NCI-H146 treated with DMSO at 0.1 percent for 48 hours (cell line): ENCODE measurements at regions not wholly inside any gene's neighbourhood (a gene's known extent, or its start where the extent isn't known, plus 50 kb on each side); places are given as distances from the start of the nearest gene placed in this dataset.
A peak's percentile ranks its signal among the peaks of the same experiment; 100 is the strongest.

Source experiments
- DNase-seq: peaks from one replicate; lab custom pipeline; 2025; ENCODE audit not compliant: unreplicated experiment; lab: John Stamatoyannopoulos, UW

DNA sequence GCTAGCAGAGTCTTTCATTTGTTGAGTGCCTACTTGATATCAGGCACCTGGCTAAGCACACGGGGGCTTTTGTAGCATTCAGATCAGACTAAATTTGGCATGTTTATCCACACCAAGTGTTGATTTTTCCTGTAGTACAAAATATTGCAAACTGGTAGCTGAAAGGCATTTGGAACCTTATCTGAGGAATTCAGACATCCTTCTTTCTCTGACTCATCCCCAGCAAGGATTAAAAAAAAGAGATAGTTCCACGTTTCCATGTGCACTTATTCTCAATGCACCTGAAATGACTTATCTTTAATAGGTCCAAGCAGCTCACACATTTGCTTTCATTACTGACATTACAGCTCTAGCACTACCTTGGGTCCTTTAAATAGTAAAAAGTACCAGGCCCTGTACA lies 786.0 kb upstream of the GRM7 start:
- no peak for DNase-seq

DNA sequence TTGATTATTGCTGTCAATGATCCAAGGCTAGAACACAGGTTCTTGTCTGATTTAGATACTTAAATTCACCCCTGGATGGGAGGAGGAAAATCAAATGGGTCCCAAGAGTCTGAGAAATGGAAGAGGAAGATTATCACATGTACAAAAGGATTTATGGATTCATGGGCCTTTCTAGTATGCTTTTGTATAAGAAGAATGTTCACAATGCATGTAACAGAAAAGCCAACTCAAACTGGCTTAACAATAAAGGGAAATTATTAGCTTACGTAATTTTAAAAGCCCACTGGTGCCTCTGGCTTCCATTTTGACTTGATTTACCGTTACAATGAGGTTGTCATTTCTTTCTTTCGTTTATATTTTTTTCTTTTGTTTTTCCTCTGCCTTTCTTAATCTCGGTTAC lies 782.5 kb upstream of the GRM7 start:
- DNase-seq: no peak

DNA sequence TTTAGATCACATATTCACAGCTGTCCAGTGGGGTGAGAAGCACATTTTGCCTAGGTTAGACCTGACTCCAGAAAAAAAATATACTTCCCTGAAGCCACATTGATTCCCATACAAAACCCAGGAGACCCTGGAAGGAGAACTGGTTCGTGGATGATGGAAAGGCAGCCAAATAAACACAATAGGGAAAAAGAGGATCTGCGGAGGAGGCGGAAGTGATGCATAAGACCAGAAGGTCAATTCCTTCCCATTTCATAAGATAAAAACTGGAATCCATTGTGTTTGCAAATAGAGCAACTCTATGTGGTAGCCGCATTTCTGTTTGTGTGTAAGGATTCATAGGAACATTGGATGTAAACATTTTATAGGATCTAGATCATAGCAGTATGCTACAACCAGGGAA lies 781.9 kb upstream of the GRM7 start:
- DNase-seq: no peak

DNA sequence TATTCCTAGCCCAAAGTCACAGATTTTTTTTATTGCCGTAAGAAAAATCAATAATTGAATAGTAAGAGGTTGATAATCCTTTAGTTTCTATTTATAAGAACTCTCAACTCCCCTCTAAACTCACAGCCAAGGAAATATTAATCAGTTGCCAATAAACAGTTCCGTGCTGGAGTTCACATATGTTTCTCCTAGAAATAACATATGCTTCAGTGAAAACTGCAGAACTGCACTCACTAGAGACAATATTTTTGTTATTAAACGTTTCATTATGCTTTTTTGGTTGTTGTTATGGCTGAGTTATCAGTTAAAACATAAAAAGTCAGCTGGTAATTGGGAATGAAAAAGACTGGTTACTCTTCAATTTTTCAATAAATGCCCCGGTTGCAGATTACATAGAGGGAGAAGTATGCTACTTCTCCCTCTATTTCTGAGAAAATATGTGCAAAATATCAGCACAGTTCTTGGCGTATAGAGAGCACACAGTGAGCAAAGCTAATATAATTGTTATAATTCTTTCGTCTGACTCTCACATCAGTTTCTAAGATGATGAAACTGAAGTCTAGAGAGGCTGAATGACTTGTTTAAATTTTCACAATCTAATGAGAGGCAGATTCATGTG lies 781.2 kb upstream of the GRM7 start:
- DNase-seq: no peak

DNA sequence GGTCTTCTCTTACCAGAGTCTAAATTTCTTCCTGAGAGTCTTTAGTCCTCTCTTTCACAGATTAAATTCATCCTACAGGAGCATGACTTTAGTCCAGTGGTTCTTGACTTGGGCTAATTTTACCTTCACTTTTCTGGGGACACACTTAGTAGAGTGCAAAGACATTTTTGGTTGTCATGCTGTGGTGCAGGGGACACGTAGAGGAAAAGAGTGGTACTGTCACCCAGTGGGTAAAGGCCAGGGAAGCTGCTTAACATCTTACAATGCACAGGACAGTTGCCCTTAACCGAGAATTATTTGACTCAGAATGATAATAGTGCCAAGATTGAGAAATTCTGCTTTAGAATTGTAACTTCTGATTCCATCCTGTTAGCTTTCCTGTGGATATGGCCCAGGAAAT lies 772.5 kb upstream of the GRM7 start:
- no peak for DNase-seq

DNA sequence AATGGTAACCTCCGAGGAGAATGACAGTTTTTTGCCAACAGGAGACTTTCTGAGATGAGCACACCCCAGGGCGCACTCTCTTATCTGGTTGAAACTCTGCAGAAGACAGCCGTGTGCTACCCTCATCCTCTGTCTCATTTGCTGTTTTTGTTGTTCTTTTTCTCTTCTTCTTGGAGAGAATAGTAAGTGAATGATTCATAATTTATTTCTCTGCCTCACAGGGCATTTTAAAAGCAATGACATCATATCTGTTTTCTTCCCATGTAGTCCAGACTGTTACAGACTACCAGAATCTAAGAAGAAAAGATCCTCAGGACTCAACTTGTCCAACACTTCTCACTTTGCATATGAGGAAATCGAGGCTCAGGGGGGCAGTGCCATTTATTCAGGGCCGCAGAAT lies 771.1 kb upstream of the GRM7 start:
- DNase-seq: no peak

DNA sequence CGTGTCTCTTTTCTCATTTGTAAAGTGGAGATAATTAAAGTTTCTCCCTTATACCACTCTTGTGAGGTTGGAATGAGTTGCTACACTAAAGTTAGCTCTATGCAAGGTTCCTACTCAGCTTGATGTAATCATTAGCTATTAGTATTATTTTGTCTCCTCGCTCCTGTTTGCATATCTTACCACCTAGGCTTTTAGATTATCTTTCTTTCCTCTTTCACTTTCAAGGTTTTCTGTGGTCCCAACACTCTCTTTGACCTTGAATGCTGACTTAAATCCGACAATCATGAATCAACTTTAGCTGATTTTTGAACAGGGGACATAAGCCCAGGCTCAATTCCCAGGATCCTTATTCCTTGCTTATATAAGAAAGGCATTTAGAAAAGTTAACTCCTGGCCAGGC lies 769.7 kb upstream of the GRM7 start:
- no peak for DNase-seq

DNA sequence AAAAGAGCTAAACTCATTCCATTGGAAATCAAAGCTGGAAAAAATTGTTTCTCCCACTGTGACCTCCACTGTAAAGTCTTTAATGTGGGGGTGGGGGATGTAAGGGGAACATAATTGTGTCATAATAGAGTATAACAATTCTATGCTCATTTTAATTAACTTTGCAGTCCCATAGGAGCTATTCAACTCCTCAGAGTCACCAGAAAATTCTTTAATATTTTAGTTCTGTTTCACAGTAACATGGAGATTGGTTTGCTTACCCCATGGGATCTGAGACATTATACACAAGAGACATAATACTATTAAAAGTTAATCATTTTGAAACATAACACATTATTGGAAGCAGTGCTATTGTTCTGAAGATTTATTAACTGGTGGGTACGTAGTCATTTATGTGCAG lies 765.9 kb upstream of the GRM7 start:
- no peak for DNase-seq

DNA sequence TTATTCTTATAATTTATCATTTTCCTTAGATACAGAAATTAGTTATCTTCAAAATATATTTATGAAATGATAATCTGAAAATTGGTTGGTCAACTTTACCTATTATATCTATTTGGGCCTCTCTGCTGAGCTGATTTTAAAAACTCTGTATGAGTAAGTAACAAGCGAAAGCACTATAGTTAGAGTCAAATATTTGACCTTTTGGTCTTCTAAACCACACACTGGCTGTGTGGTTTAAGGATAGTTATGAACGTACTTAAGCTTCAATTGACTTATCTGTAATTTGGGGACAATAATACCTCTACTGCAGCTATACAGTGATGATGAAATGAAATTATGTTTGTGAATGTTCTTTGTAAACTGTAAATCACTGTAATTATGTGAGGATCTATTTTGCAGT lies 763.9 kb upstream of the GRM7 start:
- no peak for DNase-seq

DNA sequence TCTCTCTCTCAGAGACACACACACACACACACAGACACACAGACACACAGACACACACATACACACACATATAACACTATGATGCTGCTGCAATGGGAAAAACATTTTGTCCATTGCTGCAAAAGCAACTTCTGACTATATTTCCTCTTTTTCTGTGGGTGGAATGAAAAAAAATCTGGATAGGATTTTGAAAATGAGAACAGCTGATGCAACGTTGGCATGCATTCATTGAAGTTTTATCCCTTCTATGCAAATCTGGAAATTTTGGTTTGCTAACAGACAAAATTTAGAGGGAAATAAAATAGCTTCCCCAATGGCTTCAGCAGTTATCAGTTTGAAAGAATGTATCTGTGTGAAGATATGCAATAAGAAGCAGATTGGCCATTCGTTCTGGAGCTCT lies 763.4 kb upstream of the GRM7 start:
- no peak for DNase-seq

DNA sequence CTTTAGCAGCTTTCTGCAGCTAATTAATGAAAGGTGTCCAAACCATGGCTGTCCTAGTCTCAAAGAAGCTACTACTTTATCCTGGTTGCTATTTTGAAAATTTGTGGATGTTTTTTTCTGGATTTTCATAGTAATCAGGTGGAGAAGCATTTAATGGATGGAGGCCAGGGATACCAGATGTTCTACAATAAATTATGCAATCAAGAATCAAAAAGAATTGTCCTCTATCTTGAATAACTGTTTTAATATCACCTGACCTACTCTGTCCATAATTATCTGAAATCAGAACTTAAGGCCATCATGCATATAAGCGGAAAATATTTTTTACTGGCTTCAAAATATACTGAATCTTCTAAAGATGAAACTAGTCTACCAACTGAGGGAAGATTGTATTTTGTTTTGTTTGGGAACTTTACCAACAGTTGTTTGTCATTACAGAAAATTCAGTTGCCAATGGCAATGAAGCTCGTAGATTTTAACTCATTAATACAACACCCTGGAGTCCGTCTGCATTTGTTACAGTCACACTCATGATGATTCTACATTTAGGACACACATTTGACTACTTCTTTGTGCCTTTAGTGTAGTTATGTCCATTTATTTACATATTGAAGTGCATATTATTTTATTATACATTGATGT lies 762.3 kb upstream of the GRM7 start:
- DNase-seq: no peak

DNA sequence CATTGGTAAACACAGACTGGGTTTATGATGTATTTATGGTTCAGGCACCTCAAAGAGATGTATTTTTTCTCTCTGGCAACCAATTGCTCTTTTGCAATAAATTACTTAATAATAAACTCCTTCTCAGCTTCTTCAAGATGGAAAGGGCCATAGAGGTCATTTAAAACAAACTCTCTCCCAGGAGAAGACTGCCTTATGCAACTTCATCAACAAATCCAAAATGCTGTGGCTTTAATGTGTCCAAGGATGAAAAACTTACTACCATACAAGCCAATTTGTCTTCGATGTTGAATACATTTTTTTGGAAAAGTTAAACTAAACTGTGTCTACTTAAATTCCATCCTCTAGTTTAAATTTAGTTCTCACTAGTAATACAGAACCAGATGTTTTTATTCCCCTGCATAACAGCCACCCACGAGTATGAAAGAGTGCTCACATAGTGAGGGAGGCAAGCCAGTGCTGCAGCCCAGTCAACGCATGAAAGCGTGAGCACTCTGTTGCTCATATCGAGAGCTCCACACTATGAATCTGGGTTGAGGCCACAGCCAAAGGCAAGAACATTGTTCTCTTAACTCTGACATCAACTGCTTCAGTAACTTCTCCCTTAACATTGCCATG lies 761.3 kb upstream of the GRM7 start:
- no peak for DNase-seq

DNA sequence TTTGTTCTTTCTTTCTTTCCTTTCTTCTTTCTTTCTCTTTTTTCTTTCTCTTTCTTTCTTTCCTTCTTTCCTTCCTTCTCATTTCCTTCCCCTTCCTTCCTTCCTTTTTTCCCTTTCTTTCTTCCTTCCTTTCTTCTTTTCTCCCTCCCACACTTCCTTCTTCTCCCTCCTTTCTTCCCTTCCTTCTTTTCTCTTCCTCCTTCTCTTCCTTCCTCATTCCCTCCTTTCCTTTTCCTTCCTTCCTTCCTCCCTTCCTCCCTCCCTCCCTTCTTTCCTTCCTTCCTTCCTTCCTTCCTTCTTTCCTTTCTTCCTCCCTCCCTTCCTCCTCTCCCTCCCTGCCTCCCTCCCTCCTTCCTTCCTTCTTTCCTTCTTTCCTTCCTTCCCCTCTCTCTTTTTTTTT lies 755.7 kb upstream of the GRM7 start:
- no peak for DNase-seq

DNA sequence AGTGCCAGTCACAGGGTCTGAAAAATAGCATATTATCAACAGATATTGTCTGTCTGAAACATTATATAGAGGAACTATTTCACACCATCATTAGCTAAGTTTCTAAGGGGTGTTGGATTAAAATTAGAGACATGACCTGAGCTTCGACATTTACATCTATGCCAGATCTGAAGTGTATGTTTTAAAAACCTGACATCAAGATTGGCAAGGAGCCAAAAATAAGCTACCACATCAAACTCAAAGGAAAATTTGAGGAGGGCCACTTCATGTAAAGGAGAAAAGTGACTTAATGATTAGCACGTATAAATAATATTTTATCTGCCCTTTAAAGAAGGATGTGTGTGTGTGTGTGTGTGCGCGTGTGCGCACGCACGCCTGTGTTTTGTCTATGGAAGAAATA lies 752.0 kb upstream of the GRM7 start:
- no peak for DNase-seq

DNA sequence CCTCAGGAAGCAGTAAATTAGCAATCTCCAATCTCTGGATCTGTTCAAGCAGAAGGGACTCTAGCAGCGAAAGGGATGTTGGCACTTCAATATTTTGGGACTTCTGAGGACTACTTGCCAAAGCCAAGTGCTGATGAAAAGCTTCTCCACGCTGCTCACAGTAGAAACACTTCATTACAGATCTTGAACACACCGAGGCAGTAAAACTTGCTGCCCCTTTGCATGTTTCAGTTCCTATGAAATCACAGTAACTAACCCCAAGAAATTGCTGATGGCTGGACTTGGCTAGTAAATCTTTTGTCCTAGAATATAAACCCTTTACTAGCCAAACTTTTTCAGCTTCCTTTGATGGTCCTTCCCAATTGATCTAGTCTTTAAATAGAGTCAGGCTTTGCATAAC lies 750.5 kb upstream of the GRM7 start:
- no peak for DNase-seq

DNA sequence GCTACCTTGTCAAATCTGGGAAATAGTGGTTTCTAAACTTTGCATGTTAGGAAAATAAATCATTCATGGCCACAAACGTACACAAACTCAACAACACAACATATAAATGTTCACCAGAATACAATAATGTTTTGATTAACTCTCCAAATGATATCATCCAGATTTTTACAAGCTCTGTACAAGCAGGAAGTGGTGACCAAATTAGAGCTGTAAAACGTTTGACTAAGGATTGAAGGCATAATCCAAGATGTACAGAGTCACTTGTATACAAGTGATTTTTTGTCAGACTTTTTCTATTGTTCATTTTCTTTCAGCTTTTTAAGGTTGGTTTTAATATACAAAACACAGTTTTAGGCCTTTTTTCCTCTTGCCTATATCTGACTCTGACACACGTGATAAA lies 748.4 kb upstream of the GRM7 start:
- no peak for DNase-seq

DNA sequence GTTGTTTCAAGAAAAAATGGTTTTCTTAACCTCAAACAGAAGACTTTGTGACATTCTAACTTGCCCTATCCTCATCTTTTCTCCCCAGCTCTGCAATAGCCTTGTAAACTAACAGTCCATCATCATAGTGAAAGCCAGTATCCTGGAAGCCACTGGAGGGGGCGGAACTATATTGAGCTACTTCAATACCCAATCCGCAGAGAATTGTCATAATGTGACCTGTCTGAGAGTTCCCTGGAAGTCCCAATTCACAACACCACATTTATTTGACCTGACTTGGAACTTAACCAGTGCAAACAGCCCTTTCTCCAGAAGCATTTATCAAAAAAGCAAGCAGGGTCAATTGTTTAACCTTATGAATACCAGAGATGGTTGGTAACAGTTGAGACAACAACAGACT lies 747.6 kb upstream of the GRM7 start:
- DNase-seq: no peak

DNA sequence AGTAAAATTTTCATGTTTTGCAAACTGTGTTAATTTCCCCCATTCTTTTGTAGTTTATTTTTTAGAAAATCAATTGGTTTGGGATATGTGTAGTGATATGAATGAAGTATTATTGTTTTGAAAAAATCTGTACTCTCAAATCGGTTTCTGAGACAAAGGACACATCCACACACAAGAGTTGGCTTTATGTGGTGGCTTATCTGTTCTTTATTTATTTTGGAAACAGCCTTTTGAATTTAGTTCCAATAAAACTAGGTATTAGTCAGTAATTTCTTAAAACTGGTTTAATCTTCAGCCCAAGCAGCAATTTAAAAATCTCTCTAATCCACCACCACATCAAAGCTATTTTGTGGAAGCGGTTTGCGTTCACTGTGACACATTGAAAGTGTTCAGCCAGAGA lies 741.5 kb upstream of the GRM7 start:
- DNase-seq: no peak

DNA sequence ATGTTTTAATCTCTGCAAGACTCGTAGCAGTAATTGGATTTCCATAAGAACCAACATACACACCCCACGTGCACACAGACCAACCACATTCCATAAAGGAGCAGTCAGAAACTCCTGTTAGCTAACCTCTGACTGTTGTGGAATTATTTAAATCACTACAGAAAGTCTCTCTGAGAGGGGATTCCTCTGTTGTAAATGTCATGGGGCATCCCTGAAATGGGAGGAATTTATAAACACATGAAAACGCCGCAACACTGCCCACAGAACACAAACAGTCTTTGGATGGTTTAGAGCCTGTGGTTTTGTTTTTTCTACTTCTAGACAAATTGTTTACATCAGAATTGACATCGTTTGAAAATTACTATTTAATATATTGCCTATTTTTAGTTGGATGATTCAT lies 740.1 kb upstream of the GRM7 start:
- DNase-seq: no peak

DNA sequence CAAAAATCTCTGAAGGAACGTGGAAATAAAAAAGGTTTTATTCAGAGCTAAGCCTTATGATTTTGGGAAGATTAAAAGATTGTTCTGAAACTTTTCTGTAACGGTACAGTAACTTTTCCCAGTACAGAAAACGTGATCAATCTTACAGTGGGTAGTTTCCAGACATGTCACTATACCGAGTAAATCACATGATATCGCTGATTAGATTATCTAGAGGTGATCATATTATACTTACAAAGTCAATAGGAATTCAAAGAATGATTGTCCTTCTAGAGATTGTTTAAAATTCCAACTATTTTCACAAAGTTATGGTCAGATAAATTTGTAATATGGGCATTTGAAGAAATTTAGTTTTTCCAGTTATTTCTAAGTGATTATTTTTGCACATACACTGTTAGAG lies 736.0 kb upstream of the GRM7 start:
- no peak for DNase-seq

DNA sequence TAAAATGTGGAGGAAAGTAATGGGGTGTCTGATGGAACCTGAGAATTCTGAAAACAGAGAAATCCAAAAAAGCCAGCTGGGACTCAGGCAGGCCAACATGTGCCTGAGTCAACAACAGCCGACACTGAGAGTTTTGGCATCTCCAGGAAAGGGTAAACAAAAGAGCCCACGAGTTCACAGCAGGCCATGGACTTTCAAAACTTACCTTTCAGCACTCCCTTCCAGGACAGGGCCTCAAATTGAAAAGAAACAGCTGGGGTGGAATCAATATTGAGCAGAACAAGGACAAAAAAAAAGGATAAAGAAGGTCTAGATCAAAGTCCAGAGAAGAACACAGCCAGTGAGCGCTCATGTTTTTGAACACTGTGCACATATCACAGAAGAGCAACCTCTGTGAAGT lies 735.4 kb upstream of the GRM7 start:
- DNase-seq: peak; percentile 12

DNA sequence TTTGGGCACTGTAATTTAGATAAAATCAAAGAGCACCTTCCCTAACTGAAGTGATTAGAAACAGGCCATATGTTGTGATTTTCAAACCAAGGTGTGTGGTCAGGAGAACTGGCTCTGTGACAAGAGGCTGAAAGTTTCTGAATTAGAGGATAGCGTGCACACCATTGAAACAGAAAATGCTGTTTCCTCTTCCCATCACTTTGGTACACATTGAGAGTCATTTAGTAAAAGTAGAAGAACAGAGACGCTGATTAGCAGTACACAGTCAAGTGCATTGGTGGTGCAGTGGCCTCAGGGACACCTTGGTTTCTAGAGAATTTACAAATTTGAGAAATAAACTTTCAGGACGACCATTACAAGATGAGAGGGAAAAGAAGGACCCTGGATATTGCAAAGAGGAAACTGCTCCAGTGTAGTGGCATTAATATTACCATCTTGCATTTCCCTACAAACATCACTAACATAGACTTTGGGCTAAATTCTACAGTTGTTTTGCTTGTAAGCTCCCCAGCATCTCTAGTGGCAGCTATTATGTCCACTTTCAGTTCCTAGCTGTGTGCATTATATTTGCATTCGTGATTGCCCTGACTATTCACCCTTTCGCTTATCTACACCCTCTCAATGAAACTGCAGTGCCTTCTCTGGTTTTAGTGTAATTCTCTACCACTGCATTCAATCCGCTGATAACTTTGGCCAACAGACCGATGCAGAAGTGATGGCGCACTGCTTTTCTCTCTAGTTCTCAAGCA lies 728.1 kb upstream of the GRM7 start:
- DNase-seq: no peak
